A673 (cell line): ENCODE measurements at regions not wholly inside any gene's neighbourhood (a gene's known extent, or its start where the extent isn't known, plus 50 kb on each side); places are given as distances from the start of the nearest gene placed in this dataset.

Experiments
- BruUV-seq: library from RNA; stranded (reverse); fragments of 400-500 nt; replicated peaks from 2 replicates; lab custom pipeline; 2021; lab: Mats Ljungman, UMichigan
- CTCF ChIA-PET: fragments of 300-600 bp; sonication (Branson Sonifier 250); formaldehyde crosslinking; loops from one replicate; lab custom pipeline; 2022; ENCODE audit warnings: antibody characterized with exemption; lab: Charles Lee
- POLR2A ChIA-PET: fragments of 300-600 bp; sonication (Branson Sonifier 250); formaldehyde crosslinking; loops from one replicate; lab custom pipeline; 2022; ENCODE audit warnings: antibody characterized with exemption; ENCODE audit not compliant: low non-redundant PET; lab: Charles Lee
- DNase-seq: peaks from one replicate; pipeline ENCODE4 v3.0.0-alpha.2; 2015; ENCODE audit warnings: low spot score
- H3K27ac ChIP-seq: fragments of 200-600 bp; sonication (generic); 2 replicates; pipeline ENCODE4 v1.5.1; 2016; ENCODE audit warnings: mixed run types, low read depth, mild to moderate bottlenecking, mixed read lengths, antibody characterized with exemption, low read length; ENCODE audit not compliant: poor library complexity, severe bottlenecking
- H3K27me3 ChIP-seq: fragments of 200-600 bp; sonication (generic); replicated peaks from 2 replicates; pipeline ENCODE4 v1.6.1; 2017; ENCODE audit warnings: mixed run types, low read depth, mild to moderate bottlenecking, mixed read lengths, antibody characterized with exemption, low read length; ENCODE audit not compliant: insufficient read depth, poor library complexity
- H3K36me3 ChIP-seq: fragments of 200-600 bp; sonication (generic); 2 replicates; pipeline ENCODE4 v1.6.1; 2016; ENCODE audit warnings: mixed run types, mild to moderate bottlenecking, mixed read lengths, antibody characterized with exemption, low read length; ENCODE audit not compliant: insufficient read depth, poor library complexity, severe bottlenecking
- H3K4me1 ChIP-seq: fragments of 200-600 bp; sonication (generic); 2 replicates; pipeline ENCODE4 v1.6.1; 2017; ENCODE audit warnings: mixed run types, mild to moderate bottlenecking, mixed read lengths, antibody characterized with exemption, low read length; ENCODE audit not compliant: insufficient read depth, poor library complexity, severe bottlenecking
- H3K4me3 ChIP-seq: fragments of 200-600 bp; sonication (generic); 2 replicates; pipeline ENCODE4 v1.5.1; 2016; ENCODE audit warnings: low read depth, mixed run types, mild to moderate bottlenecking, mixed read lengths, low read length; ENCODE audit not compliant: poor library complexity, severe bottlenecking
- H3K9me3 ChIP-seq: fragments of 200-600 bp; sonication (generic); 2 replicates; pipeline ENCODE4 v1.6.1; 2016; ENCODE audit warnings: mixed run types, low read depth, mild to moderate bottlenecking, mixed read lengths, antibody characterized with exemption, low read length; ENCODE audit not compliant: poor library complexity, severe bottlenecking
- CTCF ChIP-seq: fragments of 300-800, 200-600 bp; sonication (generic); conservative IDR thresholded peaks from 2 replicates; pipeline ENCODE4 v1.5.1; 2017; ENCODE audit warnings: low read depth, mild to moderate bottlenecking, antibody characterized with exemption, low read length, moderate library complexity, mixed read lengths
- EZH2 ChIP-seq: fragments of 200-600 bp; sonication (generic); IDR thresholded peaks from 2 replicates; pipeline ENCODE4 v1.6.1; 2017; ENCODE audit warnings: borderline replicate concordance, low read depth, mild to moderate bottlenecking, mixed read lengths, antibody characterized with exemption, low read length; ENCODE audit not compliant: poor library complexity, severe bottlenecking
- intact Hi-C: fragments of 100-400 bp; cut with micrococcal nuclease; formaldehyde crosslinking; loops from one replicate; pipeline ENCODE4 v1.10.0; 2022; ENCODE audit not compliant: unreplicated experiment

- H3K27ac ChIP-seq, result no peak overlapping the region
- POLR2A ChIA-PET, result no interaction called here
- intact Hi-C loops, result no loop called here
- H3K4me3 ChIP-seq, result no peak overlapping the region
- TF ChIP-seq EZH2 (no peak), CTCF (no peak)
- H3K36me3 ChIP-seq, result no peaks in the 10 kb centered on the region
- H3K27me3 ChIP-seq, result no peaks in the 10 kb centered on the region
- CTCF ChIA-PET, result no interaction called here
- peaks cover 13% of the 10 kb centered on the region for H3K4me1 ChIP-seq
- H3K9me3 ChIP-seq, result no peaks in the 10 kb centered on the region
- no peak for DNase-seq
- no TSS peak for BruUV-seq
Observed at GRCh38 chr13:73988461-73988860, 145.7 kb downstream of the KLF12 start.

GRCh38 chr13:73987618-73988017 lies 146.6 kb downstream of the KLF12 start:
- BruUV-seq, result no TSS peak
- ChIA-PET POLR2A (no interaction called here), CTCF (no interaction called here)
- TF ChIP-seq EZH2 (no peak), CTCF (no peak)
- Histone ChIP-seq H3K27me3 (no peaks in the 10 kb centered on the region), H3K4me1 (peaks cover 13% of the 10 kb centered on the region), H3K9me3 (no peaks in the 10 kb centered on the region), H3K27ac (no peak overlapping the region), H3K4me3 (no peak overlapping the region), H3K36me3 (no peaks in the 10 kb centered on the region)
- intact Hi-C loops, result no loop called here
- no peak for DNase-seq

GRCh38 chr13:73985783-73986182 lies 148.4 kb downstream of the KLF12 start:
- POLR2A ChIA-PET, result interaction anchor here (0.6 kb wide), 1 partner anchor 119 kb away, joined by 3 read pairs; no protein-coding TSS in a partner anchor

More at GRCh38 chr13:73985783-73986182, 148.4 kb downstream of the KLF12 start:
- TF ChIP-seq EZH2 (no peak), CTCF (no peak)
- intact Hi-C loops, result no loop called here
- H3K36me3 ChIP-seq, result no peaks in the 10 kb centered on the region
- no peaks in the 10 kb centered on the region for H3K9me3 ChIP-seq
- DNase-seq, result no peak
- no TSS peak for BruUV-seq
- H3K4me3 ChIP-seq, result no peak overlapping the region
- H3K27me3 ChIP-seq, result no peaks in the 10 kb centered on the region
- H3K4me1 ChIP-seq, result peaks cover 10% of the 10 kb centered on the region
- CTCF ChIA-PET, result no interaction called here
- H3K27ac ChIP-seq, result no peak overlapping the region
